A549 (cell line): ENCODE measurements at regions not wholly inside any gene's neighbourhood (a gene's known extent, or its start where the extent isn't known, plus 50 kb on each side); places are given as distances from the start of the nearest gene placed in this dataset.

Experiments used
- POLR2A ChIP-seq: IDR thresholded peaks from 2 replicates; pipeline ENCODE4 v1.6.1; 2012; ENCODE audit warnings: mild to moderate bottlenecking, low read length
- TF ChIP-seq, protein P1 (sequence below): fragments of 250-450 bp; sonication (Bioruptor Pico); IDR thresholded peaks from 2 replicates; pipeline ENCODE4 v1.5.0; 2021; ENCODE audit warnings: mild to moderate bottlenecking, moderate library complexity, borderline replicate concordance
- TF ChIP-seq, protein P2 (sequence below): fragments of 450-650 bp; IDR thresholded peaks from 2 replicates; pipeline ENCODE4 v1.6.1; 2014; ENCODE audit warnings: antibody characterized with exemption
- TF ChIP-seq, protein P3 (sequence below): fragments of >200 bp; sonication (Bioruptor Twin); formaldehyde crosslinking; IDR thresholded peaks from 3 replicates; pipeline ENCODE4 v1.5.1; 2016

GRCh38 chr3:165545059-165545458 is 292.2 kb downstream of the BCHE start:
- TF ChIP-seq, protein P1, sequence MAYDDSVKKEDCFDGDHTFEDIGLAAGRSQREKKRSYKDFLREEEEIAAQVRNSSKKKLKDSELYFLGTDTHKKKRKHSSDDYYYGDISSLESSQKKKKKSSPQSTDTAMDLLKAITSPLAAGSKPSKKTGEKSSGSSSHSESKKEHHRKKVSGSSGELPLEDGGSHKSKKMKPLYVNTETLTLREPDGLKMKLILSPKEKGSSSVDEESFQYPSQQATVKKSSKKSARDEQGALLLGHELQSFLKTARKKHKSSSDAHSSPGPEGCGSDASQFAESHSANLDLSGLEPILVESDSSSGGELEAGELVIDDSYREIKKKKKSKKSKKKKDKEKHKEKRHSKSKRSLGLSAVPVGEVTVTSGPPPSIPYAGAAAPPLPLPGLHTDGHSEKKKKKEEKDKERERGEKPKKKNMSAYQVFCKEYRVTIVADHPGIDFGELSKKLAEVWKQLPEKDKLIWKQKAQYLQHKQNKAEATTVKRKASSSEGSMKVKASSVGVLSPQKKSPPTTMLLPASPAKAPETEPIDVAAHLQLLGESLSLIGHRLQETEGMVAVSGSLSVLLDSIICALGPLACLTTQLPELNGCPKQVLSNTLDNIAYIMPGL, result no peak
- no peak for TF ChIP-seq POLR2A
- TF ChIP-seq, protein P2, sequence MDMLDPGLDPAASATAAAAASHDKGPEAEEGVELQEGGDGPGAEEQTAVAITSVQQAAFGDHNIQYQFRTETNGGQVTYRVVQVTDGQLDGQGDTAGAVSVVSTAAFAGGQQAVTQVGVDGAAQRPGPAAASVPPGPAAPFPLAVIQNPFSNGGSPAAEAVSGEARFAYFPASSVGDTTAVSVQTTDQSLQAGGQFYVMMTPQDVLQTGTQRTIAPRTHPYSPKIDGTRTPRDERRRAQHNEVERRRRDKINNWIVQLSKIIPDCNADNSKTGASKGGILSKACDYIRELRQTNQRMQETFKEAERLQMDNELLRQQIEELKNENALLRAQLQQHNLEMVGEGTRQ, result no peak
- TF ChIP-seq, protein P3, sequence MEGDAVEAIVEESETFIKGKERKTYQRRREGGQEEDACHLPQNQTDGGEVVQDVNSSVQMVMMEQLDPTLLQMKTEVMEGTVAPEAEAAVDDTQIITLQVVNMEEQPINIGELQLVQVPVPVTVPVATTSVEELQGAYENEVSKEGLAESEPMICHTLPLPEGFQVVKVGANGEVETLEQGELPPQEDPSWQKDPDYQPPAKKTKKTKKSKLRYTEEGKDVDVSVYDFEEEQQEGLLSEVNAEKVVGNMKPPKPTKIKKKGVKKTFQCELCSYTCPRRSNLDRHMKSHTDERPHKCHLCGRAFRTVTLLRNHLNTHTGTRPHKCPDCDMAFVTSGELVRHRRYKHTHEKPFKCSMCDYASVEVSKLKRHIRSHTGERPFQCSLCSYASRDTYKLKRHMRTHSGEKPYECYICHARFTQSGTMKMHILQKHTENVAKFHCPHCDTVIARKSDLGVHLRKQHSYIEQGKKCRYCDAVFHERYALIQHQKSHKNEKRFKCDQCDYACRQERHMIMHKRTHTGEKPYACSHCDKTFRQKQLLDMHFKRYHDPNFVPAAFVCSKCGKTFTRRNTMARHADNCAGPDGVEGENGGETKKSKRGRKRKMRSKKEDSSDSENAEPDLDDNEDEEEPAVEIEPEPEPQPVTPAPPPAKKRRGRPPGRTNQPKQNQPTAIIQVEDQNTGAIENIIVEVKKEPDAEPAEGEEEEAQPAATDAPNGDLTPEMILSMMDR, result no peak
